NCI-H510A treated with DMSO at 0.1 percent for 48 hours (cell line): ENCODE measurements at regions not wholly inside any gene's neighbourhood (a gene's known extent, or its start where the extent isn't known, plus 50 kb on each side); places are given as distances from the start of the nearest gene placed in this dataset.

Experiments
- DNase-seq: peaks from one replicate; lab custom pipeline; 2025; lab: John Stamatoyannopoulos, UW

GRCh38 chr7:19442016-19442785, 266.6 kb downstream of the POLR1F start:
- peak; percentile 25 for DNase-seq

GRCh38 chr7:19439517-19439916, 269.3 kb downstream of the POLR1F start:
- no peak for DNase-seq

GRCh38 chr7:19437446-19437845, 271.4 kb downstream of the POLR1F start:
- DNase-seq = no peak

- DNase-seq = no peak
Observed at GRCh38 chr7:19427944-19428343, 280.9 kb downstream of the POLR1F start.

GRCh38 chr7:19421861-19422260, 276.6 kb upstream of the FERD3L start:
- no peak for DNase-seq

GRCh38 chr7:19417231-19417630, 272.0 kb upstream of the FERD3L start:
- DNase-seq = no peak

- DNase-seq = no peak
Observed at GRCh38 chr7:19415123-19415522, 269.9 kb upstream of the FERD3L start.

GRCh38 chr7:19413443-19413965, 268.3 kb upstream of the FERD3L start:
- DNase-seq = no peak

GRCh38 chr7:19410691-19411090, 265.5 kb upstream of the FERD3L start:
- no peak for DNase-seq

- no peak for DNase-seq
Observed at GRCh38 chr7:19410106-19410505, 264.9 kb upstream of the FERD3L start.

GRCh38 chr7:19408706-19409220, 263.5 kb upstream of the FERD3L start:
- no peak for DNase-seq

- DNase-seq = no peak
Observed at GRCh38 chr7:19407270-19407669, 262.0 kb upstream of the FERD3L start.

GRCh38 chr7:19405541-19405940, 260.3 kb upstream of the FERD3L start:
- no peak for DNase-seq

- DNase-seq = no peak
Observed at GRCh38 chr7:19404912-19405329, 259.7 kb upstream of the FERD3L start.

- DNase-seq = no peak
Observed at GRCh38 chr7:19403691-19404090, 258.5 kb upstream of the FERD3L start.

GRCh38 chr7:19401461-19401860, 256.2 kb upstream of the FERD3L start:
- DNase-seq = no peak

GRCh38 chr7:19400758-19401254, 255.6 kb upstream of the FERD3L start:
- DNase-seq = no peak

- DNase-seq = no peak
Observed at GRCh38 chr7:19397911-19398310, 252.7 kb upstream of the FERD3L start.

- DNase-seq = no peak
Observed at GRCh38 chr7:19392246-19392645, 247.0 kb upstream of the FERD3L start.

- peak; percentile 43 for DNase-seq
Observed at GRCh38 chr7:19390795-19391194, 245.6 kb upstream of the FERD3L start.

GRCh38 chr7:19381321-19381720, 236.1 kb upstream of the FERD3L start:
- no peak for DNase-seq

GRCh38 chr7:19378345-19378714, 233.1 kb upstream of the FERD3L start:
- no peak for DNase-seq

GRCh38 chr7:19377611-19378344, 232.6 kb upstream of the FERD3L start:
- no peak for DNase-seq
